GM12878 (cell line): ENCODE measurements at regions not wholly inside any gene's neighbourhood (a gene's known extent, or its start where the extent isn't known, plus 50 kb on each side); places are given as distances from the start of the nearest gene placed in this dataset.

Experiments used
- ATAC-seq: fragments of 200-7000 bp; cut with Tn5 transposase; 3 replicates; pipeline ENCODE4 v1.9.1; 2020; ENCODE audit warnings: mild to moderate bottlenecking, moderate library complexity
- BruUV-seq: library from RNA; stranded (reverse); fragments of 400-500 nt; replicated peaks from 2 replicates; lab custom pipeline; 2021; lab: Mats Ljungman, UMichigan
- CTCF ChIA-PET: fragments of 300-600 bp; sonication (Branson Sonifier 250); formaldehyde crosslinking; extraction: SDS; loops from one replicate; lab custom pipeline; 2021; ENCODE audit warnings: inconsistent platforms; lab: Yijun Ruan, JAX
- POLR2A ChIA-PET: fragments of 350-600 bp; formaldehyde crosslinking; extraction: SDS; loops from one replicate; lab custom pipeline; 2021; ENCODE audit warnings: inconsistent platforms; lab: Charles Lee
- RAD21 ChIA-PET: fragments of 300-600 bp; sonication (Branson Sonifier 250); formaldehyde crosslinking; loops from one replicate; lab custom pipeline; 2023; ENCODE audit warnings: antibody characterized with exemption; ENCODE audit not compliant: unreplicated experiment; lab: Charles Lee
- SMC1A ChIA-PET: fragments of 300-600 bp; sonication (Branson Sonifier 250); formaldehyde crosslinking; loops from one replicate; lab custom pipeline; 2023; ENCODE audit not compliant: unreplicated experiment, uncharacterized antibody; lab: Charles Lee
- DNase-seq: peaks from one replicate; pipeline ENCODE4 v3.0.0-alpha.2; 2011; ENCODE audit warnings: low read depth, low spot score
- FAIRE-seq: peaks from 3 replicates; lab custom pipeline; 2011; peaks lifted over from hg19 to GRCh38; lab: Jason Lieb, UNC
- H2AFZ ChIP-seq: 2 replicates; pipeline ENCODE4 v1.6.0; 2011; ENCODE audit warnings: low read depth, low read length, control low read depth; ENCODE audit not compliant: control insufficient read depth
- H3K27ac ChIP-seq: 2 replicates; pipeline ENCODE4 v1.5.1; 2011; ENCODE audit warnings: control low read depth; ENCODE audit not compliant: control insufficient read depth, insufficient read depth
- H3K27me3 ChIP-seq, 2 experiments: replicated peaks in 1 of 2; 2 replicates each; pipeline versions ENCODE4 v1.6.0 to v1.6.1; 2011; ENCODE audit warnings: low read length in 1 of 2; ENCODE audit not compliant: control insufficient read depth in 2 of 2, insufficient read depth in 2 of 2
- H3K36me3 ChIP-seq, 2 experiments: 2 replicates each; pipeline ENCODE4 v1.5.1; 2011; ENCODE audit warnings: low read length in 1 of 2; ENCODE audit not compliant: control insufficient read depth in 2 of 2, insufficient read depth in 2 of 2
- H3K4me1 ChIP-seq: 2 replicates; pipeline ENCODE4 v1.6.1; 2011; ENCODE audit warnings: mild to moderate bottlenecking, low read length, moderate library complexity, mixed read lengths; ENCODE audit not compliant: control insufficient read depth, insufficient read depth
- H3K4me2 ChIP-seq: 2 replicates; pipeline ENCODE4 v1.6.0; 2011; ENCODE audit warnings: control low read depth; ENCODE audit not compliant: control insufficient read depth, insufficient read depth
- H3K4me3 ChIP-seq: fragments of 200-600 bp; sonication (generic); 2 replicates; pipeline ENCODE4 v1.5.1; 2016
- H3K79me2 ChIP-seq: 2 replicates; pipeline ENCODE4 v1.6.0; 2011; ENCODE audit warnings: low read length; ENCODE audit not compliant: control insufficient read depth, insufficient read depth
- H3K9ac ChIP-seq: 2 replicates; pipeline ENCODE4 v1.8.0; 2011; ENCODE audit warnings: low read length, control low read depth, mixed read lengths; ENCODE audit not compliant: control insufficient read depth, insufficient read depth
- H3K9me3 ChIP-seq: replicated peaks from 3 replicates; pipeline ENCODE4 v1.5.1; 2011; ENCODE audit warnings: mild to moderate bottlenecking, low read length; ENCODE audit not compliant: control insufficient read depth, insufficient read depth
- H4K20me1 ChIP-seq: 2 replicates; pipeline ENCODE4 v1.6.0; 2011; ENCODE audit not compliant: control insufficient read depth, insufficient read depth
- BCL11A ChIP-seq: IDR thresholded peaks from 2 replicates; pipeline ENCODE4 v1.6.1; 2011; ENCODE audit warnings: low read depth, low read length
- IRF4 ChIP-seq: IDR thresholded peaks from 2 replicates; pipeline ENCODE4 v1.6.1; 2011; ENCODE audit warnings: low read depth, low read length
- JUNB ChIP-seq: IDR thresholded peaks from 2 replicates; pipeline ENCODE4 v1.6.1; 2016; ENCODE audit warnings: antibody characterized with exemption, mild to moderate bottlenecking
- JUND ChIP-seq: IDR thresholded peaks from 2 replicates; pipeline ENCODE4 v1.6.1; 2012; ENCODE audit warnings: low read depth, mild to moderate bottlenecking, low read length, improper control_type of control experiment, moderate library complexity
- KAT2A ChIP-seq: conservative IDR thresholded peaks from 2 replicates; pipeline ENCODE4 v1.6.1; 2011; ENCODE audit warnings: low read depth, low read length; ENCODE audit not compliant: control insufficient read depth
- MXI1 ChIP-seq: fragments of 150-350 bp; IDR thresholded peaks from 2 replicates; pipeline ENCODE4 v1.6.1; 2011; ENCODE audit warnings: low read depth, mild to moderate bottlenecking, inconsistent platforms, low read length, improper control_type of control experiment
- MYB ChIP-seq: fragments of 150-350 bp; IDR thresholded peaks from 2 replicates; pipeline ENCODE4 v1.6.1; 2014; ENCODE audit warnings: mild to moderate bottlenecking, low read depth, low read length, borderline replicate concordance
- NRF1 ChIP-seq: conservative IDR thresholded peaks from 2 replicates; pipeline ENCODE4 v1.6.1; 2011; ENCODE audit warnings: mild to moderate bottlenecking, low read depth, low read length, improper control_type of control experiment
- PML ChIP-seq: IDR thresholded peaks from 2 replicates; pipeline ENCODE4 v1.6.1; 2012; ENCODE audit warnings: low read length, inconsistent platforms
- POLR2AphosphoS2 ChIP-seq: IDR thresholded peaks from 2 replicates; pipeline ENCODE4 v1.6.1; 2011; ENCODE audit warnings: low read depth, mild to moderate bottlenecking, low read length, improper control_type of control experiment, moderate library complexity
- SIX5 ChIP-seq: IDR thresholded peaks from 2 replicates; pipeline ENCODE4 v1.6.1; 2011; ENCODE audit warnings: mild to moderate bottlenecking, low read depth, low read length, moderate library complexity; ENCODE audit not compliant: severe bottlenecking
- ZNF24 ChIP-seq: fragments of 450-650 bp; IDR thresholded peaks from 2 replicates; pipeline ENCODE4 v1.6.1; 2017; ENCODE audit warnings: antibody characterized with exemption, mild to moderate bottlenecking
- WGBS: methylation state at CpG from one replicate; pipeline ENCODE4 v1.1.6; 2016; ENCODE audit warnings: low lambda C conversion rate; ENCODE audit not compliant: insufficient replicate concordance, insufficient coverage; ENCODE audit errors: missing lambda C conversion rate; 5-methylcytosine and 5-hydroxymethylcytosine counted together
- in situ Hi-C: fragments of 300-500 bp; cut with MboI; formaldehyde crosslinking; loops from 9 replicates; pipeline ENCODE4 v1.14.3; 2018; ENCODE audit warnings: mixed read lengths
- intact Hi-C: fragments of 100-400 bp; cut with micrococcal nuclease; formaldehyde crosslinking; loops from one replicate; pipeline ENCODE4 v1.14.2; 2022; ENCODE audit not compliant: unreplicated experiment
- TF ChIP-seq, protein P1 (sequence below): fragments of 450-650 bp; IDR thresholded peaks from 2 replicates; pipeline ENCODE4 v1.6.1; 2017; ENCODE audit warnings: mild to moderate bottlenecking, low read depth, inconsistent platforms; ENCODE audit not compliant: poor library complexity, severe bottlenecking
- TF ChIP-seq, protein P2 (sequence below): IDR thresholded peaks from 2 replicates; pipeline ENCODE4 v1.6.1; 2012; ENCODE audit warnings: low read depth, low read length, improper control_type of control experiment
- TF ChIP-seq, protein P3 (sequence below): IDR thresholded peaks from 2 replicates; pipeline ENCODE4 v1.6.1; 2011; ENCODE audit warnings: low read depth, mild to moderate bottlenecking, low read length, moderate library complexity, borderline replicate concordance; ENCODE audit errors: extremely low read depth
- TF ChIP-seq, protein P4 (sequence below): fragments of 450-650 bp; IDR thresholded peaks from 2 replicates; pipeline ENCODE4 v1.6.1; 2017; ENCODE audit warnings: mild to moderate bottlenecking, moderate library complexity

DNA sequence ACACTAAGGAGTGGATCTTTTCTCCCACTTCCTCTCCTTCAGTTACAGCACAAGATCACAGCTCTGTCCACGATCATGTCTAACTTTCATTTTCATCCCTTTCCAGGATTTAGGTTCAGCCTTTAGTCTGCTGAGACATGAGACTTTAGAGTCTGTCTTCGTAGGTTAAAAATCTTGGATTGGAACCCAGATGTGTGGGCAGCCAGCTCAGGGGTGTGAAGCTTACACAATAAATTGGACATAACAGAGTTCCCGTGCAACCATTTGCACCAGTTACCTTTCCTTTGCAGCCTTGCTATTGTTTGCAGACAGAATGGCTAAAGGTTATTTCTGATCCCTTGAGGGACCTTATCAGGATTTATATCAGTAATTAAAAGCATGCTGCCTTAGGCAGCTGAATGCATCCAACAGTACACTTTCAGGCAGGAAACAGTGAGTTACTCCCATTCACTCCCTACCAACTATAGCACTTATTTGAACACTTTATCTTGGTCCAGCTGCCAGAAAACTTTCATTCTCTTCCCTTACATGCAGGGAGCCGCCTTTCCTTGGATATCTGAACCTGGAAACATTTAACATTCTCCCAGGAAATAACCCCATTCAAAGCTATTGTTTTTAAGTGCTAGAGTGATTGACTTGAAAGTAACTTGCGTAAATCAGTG lies 87.3 kb downstream of the TMEM100 start:
- RAD21 ChIA-PET: no interaction called here
- Histone ChIP-seq H3K79me2 (no peaks in the 10 kb centered on the region), H3K27ac (no peak overlapping the region), H3K4me3 (no peak overlapping the region), H3K9me3 (no peaks in the 10 kb centered on the region), H3K9ac (no peak overlapping the region), H2AFZ (no peak overlapping the region), H3K27me3 (no peaks in the 10 kb centered on the region), H3K36me3 (no peaks in the 10 kb centered on the region), H4K20me1 (no peaks in the 10 kb centered on the region), H3K4me1 (no peaks in the 10 kb centered on the region), H3K4me2 (no peak overlapping the region)
- POLR2A ChIA-PET: no interaction called here
- FAIRE-seq (no peak), ATAC-seq (no peak), DNase-seq (no peak)
- no TSS peak for BruUV-seq
- CTCF ChIA-PET: interaction anchor here (1.2 to 2.4 kb wide), 4 partner anchors 11 to 121 kb away, joined by 3 to 10 read pairs (median 4); no protein-coding TSS in a partner anchor
- in situ Hi-C loops: no loop called here
- TF ChIP-seq, protein P1, sequence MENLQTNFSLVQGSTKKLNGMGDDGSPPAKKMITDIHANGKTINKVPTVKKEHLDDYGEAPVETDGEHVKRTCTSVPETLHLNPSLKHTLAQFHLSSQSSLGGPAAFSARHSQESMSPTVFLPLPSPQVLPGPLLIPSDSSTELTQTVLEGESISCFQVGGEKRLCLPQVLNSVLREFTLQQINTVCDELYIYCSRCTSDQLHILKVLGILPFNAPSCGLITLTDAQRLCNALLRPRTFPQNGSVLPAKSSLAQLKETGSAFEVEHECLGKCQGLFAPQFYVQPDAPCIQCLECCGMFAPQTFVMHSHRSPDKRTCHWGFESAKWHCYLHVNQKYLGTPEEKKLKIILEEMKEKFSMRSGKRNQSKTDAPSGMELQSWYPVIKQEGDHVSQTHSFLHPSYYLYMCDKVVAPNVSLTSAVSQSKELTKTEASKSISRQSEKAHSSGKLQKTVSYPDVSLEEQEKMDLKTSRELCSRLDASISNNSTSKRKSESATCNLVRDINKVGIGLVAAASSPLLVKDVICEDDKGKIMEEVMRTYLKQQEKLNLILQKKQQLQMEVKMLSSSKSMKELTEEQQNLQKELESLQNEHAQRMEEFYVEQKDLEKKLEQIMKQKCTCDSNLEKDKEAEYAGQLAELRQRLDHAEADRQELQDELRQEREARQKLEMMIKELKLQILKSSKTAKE: no peak
- no peak for TF ChIP-seq ZNF24
- TF ChIP-seq JUND: no peak
- no peak for TF ChIP-seq NRF1
- no peak for TF ChIP-seq POLR2AphosphoS2
- TF ChIP-seq BCL11A: no peak
- TF ChIP-seq MYB: no peak
- TF ChIP-seq, protein P2, sequence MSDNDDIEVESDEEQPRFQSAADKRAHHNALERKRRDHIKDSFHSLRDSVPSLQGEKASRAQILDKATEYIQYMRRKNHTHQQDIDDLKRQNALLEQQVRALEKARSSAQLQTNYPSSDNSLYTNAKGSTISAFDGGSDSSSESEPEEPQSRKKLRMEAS: no peak
- TF ChIP-seq SIX5: no peak
- TF ChIP-seq, protein P3, sequence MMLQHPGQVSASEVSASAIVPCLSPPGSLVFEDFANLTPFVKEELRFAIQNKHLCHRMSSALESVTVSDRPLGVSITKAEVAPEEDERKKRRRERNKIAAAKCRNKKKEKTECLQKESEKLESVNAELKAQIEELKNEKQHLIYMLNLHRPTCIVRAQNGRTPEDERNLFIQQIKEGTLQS: no peak
- no peak for TF ChIP-seq PML
- TF ChIP-seq KAT2A: no peak
- no peak for TF ChIP-seq IRF4
- TF ChIP-seq, protein P4, sequence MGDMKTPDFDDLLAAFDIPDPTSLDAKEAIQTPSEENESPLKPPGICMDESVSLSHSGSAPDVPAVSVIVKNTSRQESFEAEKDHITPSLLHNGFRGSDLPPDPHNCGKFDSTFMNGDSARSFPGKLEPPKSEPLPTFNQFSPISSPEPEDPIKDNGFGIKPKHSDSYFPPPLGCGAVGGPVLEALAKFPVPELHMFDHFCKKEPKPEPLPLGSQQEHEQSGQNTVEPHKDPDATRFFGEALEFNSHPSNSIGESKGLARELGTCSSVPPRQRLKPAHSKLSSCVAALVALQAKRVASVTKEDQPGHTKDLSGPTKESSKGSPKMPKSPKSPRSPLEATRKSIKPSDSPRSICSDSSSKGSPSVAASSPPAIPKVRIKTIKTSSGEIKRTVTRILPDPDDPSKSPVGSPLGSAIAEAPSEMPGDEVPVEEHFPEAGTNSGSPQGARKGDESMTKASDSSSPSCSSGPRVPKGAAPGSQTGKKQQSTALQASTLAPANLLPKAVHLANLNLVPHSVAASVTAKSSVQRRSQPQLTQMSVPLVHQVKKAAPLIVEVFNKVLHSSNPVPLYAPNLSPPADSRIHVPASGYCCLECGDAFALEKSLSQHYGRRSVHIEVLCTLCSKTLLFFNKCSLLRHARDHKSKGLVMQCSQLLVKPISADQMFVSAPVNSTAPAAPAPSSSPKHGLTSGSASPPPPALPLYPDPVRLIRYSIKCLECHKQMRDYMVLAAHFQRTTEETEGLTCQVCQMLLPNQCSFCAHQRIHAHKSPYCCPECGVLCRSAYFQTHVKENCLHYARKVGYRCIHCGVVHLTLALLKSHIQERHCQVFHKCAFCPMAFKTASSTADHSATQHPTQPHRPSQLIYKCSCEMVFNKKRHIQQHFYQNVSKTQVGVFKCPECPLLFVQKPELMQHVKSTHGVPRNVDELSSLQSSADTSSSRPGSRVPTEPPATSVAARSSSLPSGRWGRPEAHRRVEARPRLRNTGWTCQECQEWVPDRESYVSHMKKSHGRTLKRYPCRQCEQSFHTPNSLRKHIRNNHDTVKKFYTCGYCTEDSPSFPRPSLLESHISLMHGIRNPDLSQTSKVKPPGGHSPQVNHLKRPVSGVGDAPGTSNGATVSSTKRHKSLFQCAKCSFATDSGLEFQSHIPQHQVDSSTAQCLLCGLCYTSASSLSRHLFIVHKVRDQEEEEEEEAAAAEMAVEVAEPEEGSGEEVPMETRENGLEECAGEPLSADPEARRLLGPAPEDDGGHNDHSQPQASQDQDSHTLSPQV: no peak
- no peak for TF ChIP-seq JUNB
- TF ChIP-seq MXI1: no peak
- WGBS: 21% methylated on average over 5 of the region's 5 CpGs
- SMC1A ChIA-PET: interaction anchor here (1.6 kb wide), 1 partner anchor 11 kb away, joined by 4 read pairs; no protein-coding TSS in a partner anchor
- intact Hi-C loops: no loop called here
